Endothelial cell of umbilical vein (primary cell): ENCODE measurements at regions not wholly inside any gene's neighbourhood (a gene's known extent, or its start where the extent isn't known, plus 50 kb on each side); places are given as distances from the start of the nearest gene placed in this dataset.

Source experiments
- CTCF ChIP-seq, 2 donors: IDR thresholded peaks; 1 replicate in 1 of 2; 2 replicates in 1 of 2; pipeline ENCODE4 v1.5.1; 2011; ENCODE audit warnings: low read length in 2 of 2, mild to moderate bottlenecking in 2 of 2, moderate library complexity in 2 of 2, control low read depth in 1 of 2, inconsistent platforms in 1 of 2, low read depth in 1 of 2; ENCODE audit not compliant: insufficient read depth in 1 of 2; ENCODE audit errors: extremely low read depth in 1 of 2
- EZH2 ChIP-seq: IDR thresholded peaks from 2 replicates; pipeline ENCODE4 v1.6.1; 2012; ENCODE audit warnings: borderline replicate concordance, low read depth, mild to moderate bottlenecking, moderate library complexity, low read length, inconsistent platforms; ENCODE audit not compliant: severe bottlenecking
- FOS ChIP-seq: IDR thresholded peaks from 2 replicates; pipeline ENCODE4 v1.6.1; 2011; ENCODE audit warnings: mild to moderate bottlenecking, low read length, moderate library complexity, borderline replicate concordance; ENCODE audit not compliant: insufficient read depth
- GATA2 ChIP-seq: IDR thresholded peaks from 2 replicates; pipeline ENCODE4 v1.7.0; 2011; ENCODE audit warnings: low read depth, mild to moderate bottlenecking, moderate library complexity, mixed read lengths, low read length; ENCODE audit not compliant: insufficient read length, insufficient read depth
- JUN ChIP-seq: IDR thresholded peaks from 2 replicates; pipeline ENCODE4 v1.6.1; 2011; ENCODE audit warnings: borderline replicate concordance, low read depth; ENCODE audit not compliant: insufficient read length, insufficient read depth
- POLR2A ChIP-seq: IDR thresholded peaks from 2 replicates; pipeline ENCODE4 v1.6.1; 2012; ENCODE audit warnings: low read depth, mild to moderate bottlenecking, control low read depth, low read length
- POLR2AphosphoS5 ChIP-seq: IDR thresholded peaks from 2 replicates; pipeline ENCODE4 v1.6.1; 2012; ENCODE audit warnings: low read depth, mild to moderate bottlenecking, control low read depth, low read length, moderate library complexity; ENCODE audit not compliant: insufficient read depth

GRCh38 chr20:11338496-11339306 is 579.0 kb upstream of the BTBD3 start:
- TF ChIP-seq CTCF (IDR thresholded peaks at IDR 0.05; ENCODE audit: extremely low read depth in 1 of 2, insufficient read depth in 1 of 2, low read depth in 1 of 2, low read length in 2 of 2) (no peak), EZH2 (no peak), POLR2AphosphoS5 (no peak), POLR2A (no peak), GATA2 (no peak), FOS (no peak), JUN (no peak)
